GM10847 (cell line): ENCODE measurements at regions not wholly inside any gene's neighbourhood (a gene's known extent, or its start where the extent isn't known, plus 50 kb on each side); places are given as distances from the start of the nearest gene placed in this dataset.

Source experiments
- POLR2A ChIP-seq: IDR thresholded peaks from 2 replicates; pipeline ENCODE4 v1.6.1; 2011; ENCODE audit not compliant: insufficient read length; ENCODE audit errors: extremely low read depth

DNA sequence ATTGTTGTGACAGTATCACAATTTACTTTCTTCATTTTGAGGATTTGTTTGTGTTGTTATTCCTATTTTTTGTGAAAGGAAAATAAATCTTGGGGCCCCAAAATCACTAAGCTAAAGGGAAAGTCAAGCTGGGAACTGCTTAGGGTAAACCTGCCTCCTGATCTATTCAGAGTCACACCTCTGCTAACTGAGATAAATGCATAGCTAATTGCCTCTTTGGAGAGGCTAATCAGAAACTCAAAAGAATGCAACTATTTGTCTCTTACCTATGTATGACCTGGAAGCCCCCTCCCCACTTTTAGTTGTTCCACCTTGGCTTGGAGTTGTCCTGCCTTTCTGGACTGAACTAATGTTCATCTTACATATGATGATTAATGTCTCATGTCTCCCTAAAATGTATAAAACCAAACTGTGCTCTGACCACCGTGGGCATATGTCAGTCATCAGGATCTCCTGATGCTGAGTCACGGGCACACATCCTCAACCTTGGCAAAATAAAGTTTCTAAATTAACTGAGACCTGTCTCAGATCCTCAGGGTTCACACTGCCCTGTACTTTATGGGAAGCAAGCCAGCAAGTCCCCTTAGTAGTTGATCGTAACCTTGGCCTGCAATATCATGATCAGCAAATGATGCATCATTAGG is 523.2 kb upstream of the GOLIM4 start:
- no peak for TF ChIP-seq POLR2A

DNA sequence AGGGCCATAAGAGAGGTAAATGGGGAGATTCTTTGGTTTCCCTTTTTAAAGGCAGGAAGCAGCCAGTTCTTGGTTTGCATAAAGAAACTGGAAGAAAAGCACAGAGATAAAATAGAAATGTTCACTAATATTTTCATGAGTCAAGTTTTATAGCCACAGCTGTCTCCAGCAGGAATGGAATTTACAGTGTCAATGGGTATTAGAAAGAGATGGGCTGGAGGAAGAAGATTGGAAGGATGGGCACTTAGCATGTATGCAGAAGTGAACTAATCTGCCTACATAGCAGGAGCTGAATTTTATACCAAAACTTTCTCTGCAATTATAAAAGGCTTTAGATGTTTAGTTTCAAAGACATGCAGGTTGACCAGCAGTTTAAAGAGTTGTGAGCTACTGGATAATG is 521.9 kb upstream of the GOLIM4 start:
- no peak for TF ChIP-seq POLR2A

DNA sequence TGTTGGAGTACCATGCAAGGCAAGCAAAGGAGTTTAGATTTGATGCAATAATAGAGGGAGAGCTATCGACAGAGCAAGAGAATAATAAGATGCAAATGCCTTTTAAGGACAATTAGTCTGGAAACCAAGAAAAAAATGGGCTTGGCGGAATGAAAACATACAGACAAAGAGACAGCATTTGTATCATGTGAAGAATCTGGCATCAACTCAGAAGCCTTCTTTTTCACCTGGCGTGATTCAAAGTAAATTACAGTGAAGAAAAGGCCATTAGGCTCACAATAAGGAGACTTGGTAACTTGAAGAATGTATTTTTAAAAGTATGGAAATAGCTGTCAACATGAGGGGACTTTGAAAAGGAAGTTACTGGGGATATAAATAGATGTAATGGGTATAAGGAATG is 521.2 kb upstream of the GOLIM4 start:
- TF ChIP-seq POLR2A: no peak

DNA sequence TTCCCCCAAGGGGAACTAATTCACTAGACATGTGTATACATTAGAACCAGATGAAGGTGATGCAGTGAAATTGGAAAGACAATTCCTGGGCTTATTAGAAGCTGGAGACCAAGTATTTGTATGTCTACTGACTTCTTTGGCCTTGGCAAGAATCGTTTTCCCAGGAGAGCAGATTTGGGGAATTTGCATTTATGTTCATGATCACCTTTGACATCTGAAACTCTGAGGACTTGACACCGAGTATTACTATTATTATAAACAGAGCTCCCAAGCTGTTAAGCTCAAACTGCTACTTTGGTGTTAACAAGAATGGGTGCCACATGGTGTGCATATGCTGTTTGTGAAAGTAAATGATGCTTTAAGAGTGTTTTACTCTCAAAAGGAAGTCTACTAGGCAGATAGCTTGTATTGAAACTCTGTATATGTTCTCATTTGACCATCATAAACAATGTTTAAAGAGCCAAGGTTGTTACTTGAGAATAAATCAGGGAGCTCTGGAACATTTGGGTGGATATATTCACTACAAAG is 519.8 kb upstream of the GOLIM4 start:
- no peak for TF ChIP-seq POLR2A

DNA sequence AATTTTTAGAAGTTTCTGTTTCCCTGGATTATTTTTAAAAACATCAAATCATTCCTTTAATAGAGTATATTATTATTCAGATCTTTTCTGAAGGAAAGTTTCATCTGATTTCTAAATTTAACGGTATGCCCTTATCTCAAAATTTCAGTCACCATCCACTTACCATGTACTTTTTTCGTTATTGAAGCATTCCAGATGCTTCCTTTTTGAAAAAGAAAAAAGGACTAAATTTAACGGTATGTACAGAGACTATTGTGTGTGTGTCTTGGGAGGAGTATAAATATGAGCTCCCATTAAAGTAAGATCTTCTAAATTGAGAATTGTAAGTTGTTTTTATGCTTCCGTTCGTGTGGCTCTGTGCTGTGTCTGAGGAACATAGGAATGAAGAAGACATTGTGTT is 517.4 kb upstream of the GOLIM4 start:
- no peak for TF ChIP-seq POLR2A

DNA sequence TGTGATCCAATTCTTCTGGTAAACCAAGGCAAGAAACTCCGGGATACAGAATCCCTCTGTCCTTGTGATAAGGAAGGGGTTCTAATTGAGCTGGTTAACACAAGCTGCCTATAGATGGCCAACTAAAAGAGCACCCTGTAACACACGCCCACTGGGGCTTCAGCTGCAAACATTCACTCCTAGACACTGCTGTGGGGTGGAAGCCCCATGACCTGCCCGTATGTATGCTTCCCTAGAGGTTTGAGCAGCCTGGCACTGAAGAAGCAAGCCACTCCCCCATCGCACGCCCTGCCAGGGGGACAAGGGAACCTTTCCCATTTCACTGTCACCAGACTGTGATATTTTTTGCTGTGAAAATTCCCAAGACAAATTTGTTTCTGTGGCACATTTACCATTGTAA is 516.9 kb upstream of the GOLIM4 start:
- no peak for TF ChIP-seq POLR2A

DNA sequence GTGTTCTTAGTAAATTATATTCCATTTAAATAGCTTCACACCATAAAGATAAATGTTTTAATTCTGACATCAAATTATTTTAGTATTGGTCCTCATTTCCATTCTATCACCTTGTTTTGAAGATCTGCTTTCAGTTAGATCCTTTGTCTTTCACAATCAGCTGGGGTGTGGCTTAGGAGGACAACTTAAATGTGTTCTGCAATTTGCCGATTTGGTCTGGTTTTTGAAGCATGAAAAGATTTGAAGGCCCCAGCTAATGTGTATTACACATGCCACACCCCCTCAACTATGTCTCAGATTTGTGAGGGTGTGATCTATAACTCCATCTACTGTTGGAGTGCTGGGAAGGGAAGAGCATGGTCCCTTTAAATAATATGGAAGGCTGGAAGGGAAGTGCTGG is 516.1 kb upstream of the GOLIM4 start:
- no peak for TF ChIP-seq POLR2A

DNA sequence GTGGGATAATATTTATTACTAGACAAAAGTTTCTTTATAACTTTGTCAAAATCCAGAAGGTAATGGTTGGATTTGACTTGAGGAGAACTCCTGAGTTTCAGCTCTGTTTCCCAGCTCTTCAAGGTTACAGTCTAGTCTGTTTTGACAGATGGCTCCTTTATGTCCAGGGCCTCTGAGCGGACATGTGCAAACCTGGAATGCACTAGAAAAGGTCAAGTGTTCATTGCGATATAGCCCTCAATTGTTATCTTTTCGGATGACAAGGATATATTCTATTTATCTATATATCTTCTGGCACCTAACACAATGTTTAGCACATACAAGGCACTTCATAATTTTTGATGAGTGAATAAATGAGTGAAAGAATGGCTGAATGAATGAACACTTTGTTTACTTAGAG is 513.2 kb upstream of the GOLIM4 start:
- no peak for TF ChIP-seq POLR2A

DNA sequence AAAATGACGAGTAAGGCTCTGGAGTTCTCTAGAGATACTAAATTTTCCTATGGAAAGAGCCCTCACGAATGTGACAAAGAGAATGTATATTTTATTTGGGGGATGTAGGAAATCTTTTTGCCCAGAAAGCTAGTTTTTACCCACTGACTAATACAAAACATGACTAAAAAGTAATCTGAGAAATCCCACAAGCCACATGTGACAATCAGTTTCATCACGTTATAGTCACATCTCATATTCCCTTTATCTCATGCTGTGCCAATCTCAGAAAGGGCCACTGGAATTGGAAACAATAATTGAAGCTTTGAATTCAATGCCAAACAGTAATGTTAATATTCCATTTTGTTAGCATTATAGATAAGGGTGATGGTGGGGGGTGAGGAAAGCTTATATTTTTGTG is 509.0 kb upstream of the GOLIM4 start:
- no peak for TF ChIP-seq POLR2A

DNA sequence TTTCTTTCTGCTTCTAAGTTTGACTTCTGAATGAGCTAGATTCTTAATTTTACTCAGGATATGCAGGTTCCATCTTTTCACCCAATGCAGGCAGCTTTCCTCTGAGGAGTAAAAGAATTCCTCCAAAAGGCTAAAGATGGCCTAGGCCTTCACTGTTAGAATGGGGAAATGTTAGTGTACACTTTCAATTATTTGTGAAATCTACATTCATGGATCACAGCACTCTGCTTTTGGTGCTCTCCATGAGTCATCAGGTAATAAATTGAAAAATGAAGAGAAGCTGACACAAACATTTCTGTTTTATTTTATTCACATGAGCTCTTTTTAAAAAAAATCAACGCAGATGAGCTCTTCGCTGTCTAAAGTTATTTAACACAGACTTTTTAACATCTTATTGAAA is 502.5 kb upstream of the GOLIM4 start:
- no peak for TF ChIP-seq POLR2A

DNA sequence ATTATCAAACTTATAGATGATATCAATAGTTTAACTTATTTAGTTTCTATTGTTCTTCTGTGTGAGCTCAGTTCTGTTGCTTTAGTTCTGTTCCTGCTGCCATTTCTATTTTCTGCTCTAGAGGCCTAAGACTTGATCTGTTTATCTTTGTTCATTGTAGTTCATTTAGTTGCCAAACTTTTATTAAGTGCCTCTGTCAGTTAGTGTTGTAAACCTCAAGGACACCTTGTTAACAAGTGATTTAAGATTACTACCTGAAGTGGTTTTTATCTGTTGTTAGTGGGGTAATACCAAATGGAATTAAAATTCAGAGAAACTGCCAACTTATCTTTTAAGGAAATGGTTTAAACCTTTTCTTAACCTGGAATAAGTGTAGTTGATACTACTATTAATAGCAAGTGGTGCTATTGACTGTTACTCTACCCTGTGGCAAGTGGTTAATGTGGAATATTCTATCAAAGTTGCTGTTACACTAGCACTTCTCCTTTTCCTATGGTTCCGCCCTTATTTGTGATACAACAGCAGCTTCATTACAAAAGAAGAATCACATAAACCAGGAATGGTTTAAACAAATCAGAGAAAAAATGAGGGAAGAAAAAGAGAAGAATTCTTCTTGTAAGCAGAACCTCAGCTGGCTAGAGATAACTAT is 500.6 kb upstream of the GOLIM4 start:
- TF ChIP-seq POLR2A: no peak

DNA sequence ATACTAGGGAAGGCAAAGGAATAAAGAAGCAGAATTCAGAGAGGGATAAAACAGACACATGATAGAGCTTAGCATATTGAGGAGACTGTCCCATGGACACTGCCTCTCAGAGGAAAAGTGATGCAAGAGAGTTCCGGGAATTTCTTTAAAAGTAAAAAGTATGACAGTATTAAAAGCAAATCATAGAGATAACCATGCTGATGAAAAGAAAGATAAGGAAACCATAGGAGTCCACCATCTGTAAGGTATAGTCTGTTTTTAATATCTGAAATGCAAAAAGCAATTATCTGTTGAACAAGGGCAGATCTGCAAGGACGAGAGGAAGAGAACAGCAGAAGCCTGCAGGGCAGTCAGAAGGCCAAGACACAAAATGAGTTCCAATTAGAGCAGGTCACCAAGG is 495.9 kb upstream of the GOLIM4 start:
- TF ChIP-seq POLR2A: no peak

DNA sequence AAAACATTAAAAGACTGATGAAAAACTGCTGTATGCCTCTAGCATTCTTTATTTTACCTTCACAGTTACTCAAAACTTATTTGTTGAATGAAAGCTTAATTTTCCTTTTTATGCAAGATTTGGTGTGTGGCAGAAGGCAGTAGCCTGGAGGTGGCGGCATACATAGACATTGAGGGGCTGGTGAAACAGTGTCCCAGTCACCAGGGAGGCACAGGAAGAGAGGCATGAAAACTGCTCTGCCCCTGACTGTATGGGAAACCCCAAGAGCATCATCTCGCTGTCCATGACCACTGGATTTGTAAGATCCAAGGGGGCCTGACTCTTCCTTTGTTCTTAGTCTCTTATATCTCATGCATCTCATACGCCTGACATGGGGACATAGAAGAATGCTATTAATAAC is 493.7 kb upstream of the GOLIM4 start:
- no peak for TF ChIP-seq POLR2A

DNA sequence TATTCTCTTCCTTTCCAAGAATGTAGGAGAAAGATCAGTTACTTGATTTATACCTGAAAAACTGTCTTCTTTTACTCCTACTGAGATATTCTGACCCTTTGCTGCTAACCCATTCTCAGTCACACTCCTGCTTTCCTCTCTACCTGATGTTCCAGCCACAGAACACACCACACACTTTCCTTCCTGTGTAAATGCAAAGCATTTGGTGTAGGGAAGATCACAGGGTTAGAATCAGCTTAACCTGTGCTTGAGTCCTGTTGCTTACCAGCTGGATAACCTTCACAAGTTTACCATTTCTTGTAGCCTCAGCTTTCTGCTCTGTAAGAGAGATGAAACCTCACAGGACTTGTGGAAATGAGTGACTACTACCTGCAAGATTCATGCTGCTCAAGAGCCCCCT is 489.8 kb upstream of the GOLIM4 start:
- no peak for TF ChIP-seq POLR2A

DNA sequence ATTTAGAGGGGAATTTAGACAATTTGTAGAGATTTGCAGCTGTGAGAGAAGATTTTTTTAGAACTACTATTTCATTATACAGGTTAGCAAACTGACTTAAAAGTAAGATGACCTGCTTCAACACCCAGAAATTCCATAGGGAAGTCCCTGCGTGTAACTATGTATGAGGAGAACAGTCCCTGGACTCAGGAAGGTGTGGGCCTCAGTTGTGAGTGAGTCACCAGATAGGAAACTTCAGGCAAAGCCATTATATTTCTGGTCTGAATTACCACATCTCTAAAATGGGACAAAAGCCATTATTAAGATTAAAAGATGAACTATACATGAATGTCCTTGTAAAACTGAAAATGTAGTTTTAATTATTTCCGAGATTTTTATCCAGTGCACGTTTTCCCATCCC is 488.3 kb upstream of the GOLIM4 start:
- TF ChIP-seq POLR2A: no peak

DNA sequence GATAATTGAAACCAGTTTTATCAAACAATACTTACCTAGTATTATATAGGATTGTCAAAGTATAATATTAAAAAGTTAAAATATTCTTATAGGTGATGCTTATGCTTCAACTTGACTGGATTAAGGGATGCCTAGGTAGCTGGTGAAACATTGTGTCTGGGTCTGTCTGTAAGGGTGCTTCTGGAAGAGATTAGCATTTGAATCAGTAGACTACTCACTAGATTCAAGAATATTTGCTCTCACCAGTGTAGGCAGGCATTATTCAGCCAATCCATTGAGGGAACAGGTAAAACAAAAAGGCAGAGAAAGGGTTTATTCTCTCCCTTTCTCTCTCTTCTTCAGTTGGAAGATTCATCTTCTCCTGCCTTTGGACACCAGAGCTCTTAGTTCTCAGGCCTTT is 486.8 kb upstream of the GOLIM4 start:
- TF ChIP-seq POLR2A: no peak

DNA sequence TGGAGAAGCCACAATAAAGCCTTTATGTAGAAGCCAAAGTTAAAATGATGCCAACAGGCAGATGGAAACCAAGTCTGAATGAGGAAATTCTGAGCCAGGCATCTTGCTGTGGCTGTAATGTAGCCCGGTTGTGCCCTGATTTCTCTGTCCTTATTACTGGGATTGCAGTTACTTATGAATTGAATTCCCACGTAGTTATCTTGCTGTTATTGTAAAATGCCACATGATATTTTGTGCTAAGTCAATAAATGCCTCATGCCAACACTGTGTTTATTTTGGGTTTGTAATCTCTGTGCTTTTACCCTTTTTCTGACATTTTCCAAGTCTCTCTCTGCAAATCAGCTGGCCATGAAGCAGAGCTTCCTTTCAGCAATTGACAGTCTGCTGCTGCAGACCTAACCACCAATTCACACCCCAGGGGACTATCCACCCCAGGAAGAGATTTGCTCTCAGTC is 486.1 kb upstream of the GOLIM4 start:
- no peak for TF ChIP-seq POLR2A
